Peyer's patch (tissue), 4 donors: ENCODE measurements at regions not wholly inside any gene's neighbourhood (a gene's known extent, or its start where the extent isn't known, plus 50 kb on each side); places are given as distances from the start of the nearest gene placed in this dataset.

ENCODE experiments used
- DNase-seq, 3 donors: peaks; one replicate each; pipeline ENCODE4 v3.0.0-alpha.2; 2017 to 2019
- H3K27ac ChIP-seq, 4 donors: fragments of 200-600 bp; sonication (generic); one replicate each; pipeline ENCODE4 v1.5.1; 2016 to 2019
- H3K27me3 ChIP-seq, 2 donors: fragments of 200-600 bp; sonication (generic); one replicate each; pipeline ENCODE4 v1.5.1; 2019
- H3K36me3 ChIP-seq, 3 donors: fragments of 200-600 bp; sonication (generic); one replicate each; pipeline ENCODE4 v1.5.1; 2016 to 2019
- H3K4me1 ChIP-seq, 4 donors: fragments of 200-600 bp; sonication (generic); one replicate each; pipeline ENCODE4 v1.5.1; 2016 to 2019
- H3K4me3 ChIP-seq, 4 donors: fragments of 200-600 bp; sonication (generic); 1 replicate in 3 of 4; 2 replicates in 1 of 4; pipeline ENCODE4 v1.5.1; 2016 to 2019; ENCODE audit warnings: mild to moderate bottlenecking in 1 of 4
- H3K9me3 ChIP-seq, 4 donors: fragments of 200-600 bp; sonication (generic); one replicate each; pipeline ENCODE4 v1.5.1; 2016 to 2019; ENCODE audit warnings: mild to moderate bottlenecking in 1 of 4
- POLR2A ChIP-seq, 2 donors: fragments of 450-650 bp; IDR thresholded peaks; one replicate each; pipeline ENCODE4 v1.5.1; 2017; ENCODE audit warnings: antibody characterized with exemption in 2 of 2, mild to moderate bottlenecking in 2 of 2, moderate library complexity in 2 of 2
- TF ChIP-seq, protein P1 (sequence below), 6 experiments: fragments of 450-650 bp in 4 of 6; fragments of 200-600 bp in 2 of 6; sonication (generic) in 1 of 6; IDR thresholded peaks; one replicate each; pipeline ENCODE4 v1.5.1; 2017 to 2019; ENCODE audit warnings: antibody characterized with exemption in 6 of 6, mild to moderate bottlenecking in 3 of 6, moderate library complexity in 1 of 6

DNA sequence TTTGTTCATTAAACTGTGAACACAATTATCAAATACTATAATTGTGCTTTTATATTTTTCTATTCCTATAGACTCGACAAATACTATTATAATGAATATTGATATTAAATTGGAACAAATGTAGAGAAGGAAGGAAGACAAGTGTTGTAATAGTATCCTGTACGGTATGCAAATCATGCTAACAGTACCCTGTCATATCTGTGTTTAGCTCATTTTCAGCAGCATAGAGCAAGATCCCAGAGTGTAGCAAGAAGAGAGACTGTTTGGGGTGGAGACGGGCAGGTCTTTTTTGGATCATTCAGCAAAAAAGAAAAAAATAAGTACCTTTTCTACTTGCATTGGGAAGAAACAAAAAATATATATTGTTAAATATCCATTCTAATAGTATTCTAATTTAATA lies 224.1 kb downstream of the TPRG1 start:
- no peak for DNase-seq

DNA sequence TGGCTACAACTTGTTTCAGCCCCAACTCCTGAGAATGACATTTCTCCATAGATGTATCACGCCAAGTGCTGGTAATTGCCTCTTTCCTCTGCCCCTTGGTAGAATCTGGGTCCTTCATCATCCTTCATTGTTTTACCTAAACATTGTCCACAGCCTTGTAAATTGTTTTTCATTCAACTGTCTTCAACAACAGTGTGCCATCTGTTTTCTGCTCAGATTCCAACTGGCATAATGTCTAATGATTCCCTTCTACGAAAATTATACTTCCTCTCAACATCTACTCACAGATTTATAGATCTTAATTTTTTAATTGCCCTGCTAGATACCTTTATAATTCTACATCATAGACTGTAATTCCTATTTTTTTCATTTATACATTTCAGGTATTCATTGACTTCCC lies 226.9 kb downstream of the TPRG1 start:
- Histone ChIP-seq H3K9me3 (no peaks in the 10 kb centered on the region), H3K27me3 (no peaks in the 10 kb centered on the region), H3K36me3 (no peaks in the 10 kb centered on the region), H3K4me1 (peaks cover 0 to 7% (median 0%) of the 10 kb centered on the region in 4 donors), H3K27ac (no peak overlapping the region), H3K4me3 (no peak overlapping the region)
- TF ChIP-seq, protein P1, sequence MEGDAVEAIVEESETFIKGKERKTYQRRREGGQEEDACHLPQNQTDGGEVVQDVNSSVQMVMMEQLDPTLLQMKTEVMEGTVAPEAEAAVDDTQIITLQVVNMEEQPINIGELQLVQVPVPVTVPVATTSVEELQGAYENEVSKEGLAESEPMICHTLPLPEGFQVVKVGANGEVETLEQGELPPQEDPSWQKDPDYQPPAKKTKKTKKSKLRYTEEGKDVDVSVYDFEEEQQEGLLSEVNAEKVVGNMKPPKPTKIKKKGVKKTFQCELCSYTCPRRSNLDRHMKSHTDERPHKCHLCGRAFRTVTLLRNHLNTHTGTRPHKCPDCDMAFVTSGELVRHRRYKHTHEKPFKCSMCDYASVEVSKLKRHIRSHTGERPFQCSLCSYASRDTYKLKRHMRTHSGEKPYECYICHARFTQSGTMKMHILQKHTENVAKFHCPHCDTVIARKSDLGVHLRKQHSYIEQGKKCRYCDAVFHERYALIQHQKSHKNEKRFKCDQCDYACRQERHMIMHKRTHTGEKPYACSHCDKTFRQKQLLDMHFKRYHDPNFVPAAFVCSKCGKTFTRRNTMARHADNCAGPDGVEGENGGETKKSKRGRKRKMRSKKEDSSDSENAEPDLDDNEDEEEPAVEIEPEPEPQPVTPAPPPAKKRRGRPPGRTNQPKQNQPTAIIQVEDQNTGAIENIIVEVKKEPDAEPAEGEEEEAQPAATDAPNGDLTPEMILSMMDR (IDR thresholded peaks at IDR 0.05), result no peak
- TF ChIP-seq POLR2A (IDR thresholded peaks at IDR 0.05), result no peak
- no peak for DNase-seq

More for the DNA sequence above, 224.1 kb downstream of the TPRG1 start:
- Histone ChIP-seq H3K4me3 (no peak overlapping the region), H3K4me1 (peaks cover 0 to 14% (median 0%) of the 10 kb centered on the region in 4 donors), H3K9me3 (no peaks in the 10 kb centered on the region), H3K27ac (no peak overlapping the region), H3K27me3 (no peaks in the 10 kb centered on the region), H3K36me3 (no peaks in the 10 kb centered on the region)
- TF ChIP-seq, protein P1 (IDR thresholded peaks at IDR 0.05), result no peak
- TF ChIP-seq POLR2A (IDR thresholded peaks at IDR 0.05), result no peak

DNA sequence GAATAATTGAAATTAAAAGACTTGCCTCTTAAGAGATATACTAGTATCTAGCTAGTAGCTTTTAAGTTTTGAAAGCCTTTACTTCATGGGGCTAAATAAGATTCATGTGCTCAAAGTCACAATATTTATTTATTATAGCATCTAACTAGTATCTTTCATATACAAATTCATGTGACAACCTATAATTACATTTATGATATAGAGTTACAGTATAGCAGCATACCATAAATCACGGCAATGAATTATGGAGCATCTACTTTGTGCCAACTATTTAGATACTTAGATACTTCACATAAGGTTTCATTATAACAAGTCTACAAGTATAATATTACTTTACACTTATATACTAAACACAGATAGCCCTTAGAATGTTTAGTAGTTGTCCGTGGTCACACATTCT lies 229.4 kb downstream of the TPRG1 start:
- Histone ChIP-seq H3K4me3 (no peak overlapping the region), H3K36me3 (no peaks in the 10 kb centered on the region), H3K27ac (no peak overlapping the region), H3K9me3 (no peaks in the 10 kb centered on the region), H3K4me1 (no peaks in the 10 kb centered on the region), H3K27me3 (no peaks in the 10 kb centered on the region)
- TF ChIP-seq, protein P1 (IDR thresholded peaks at IDR 0.05), result no peak
- DNase-seq, result no peak

DNA sequence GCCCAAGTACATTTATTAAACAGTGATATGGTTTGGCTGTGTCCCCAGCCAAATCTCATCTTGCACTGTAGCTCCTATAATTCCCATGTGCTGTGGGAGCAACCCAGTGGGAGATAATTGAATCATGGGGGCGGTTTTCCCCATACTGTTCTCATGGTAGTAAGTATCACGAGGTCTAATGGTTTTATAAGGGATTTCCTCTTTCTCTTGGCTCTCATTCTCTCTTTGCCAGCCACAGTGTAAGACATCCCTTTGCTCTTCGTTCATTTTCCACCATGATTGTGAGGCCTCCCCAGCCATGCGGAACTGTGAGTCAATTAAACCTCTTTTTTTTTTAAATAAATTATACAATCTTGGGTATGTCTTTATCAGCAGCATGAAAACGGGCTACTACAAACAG lies 228.0 kb upstream of the TP63 start:
- DNase-seq, result no peak
- H3K9me3 ChIP-seq, result no peaks in the 10 kb centered on the region
- TF ChIP-seq POLR2A (IDR thresholded peaks at IDR 0.05), result no peak
- TF ChIP-seq, protein P1 (IDR thresholded peaks at IDR 0.05), result no peak
- H3K36me3 ChIP-seq, result no peaks in the 10 kb centered on the region
- H3K4me3 ChIP-seq, result no peak overlapping the region
- H3K4me1 ChIP-seq, result no peaks in the 10 kb centered on the region
- no peak overlapping the region for H3K27ac ChIP-seq
- H3K27me3 ChIP-seq, result no peaks in the 10 kb centered on the region

DNA sequence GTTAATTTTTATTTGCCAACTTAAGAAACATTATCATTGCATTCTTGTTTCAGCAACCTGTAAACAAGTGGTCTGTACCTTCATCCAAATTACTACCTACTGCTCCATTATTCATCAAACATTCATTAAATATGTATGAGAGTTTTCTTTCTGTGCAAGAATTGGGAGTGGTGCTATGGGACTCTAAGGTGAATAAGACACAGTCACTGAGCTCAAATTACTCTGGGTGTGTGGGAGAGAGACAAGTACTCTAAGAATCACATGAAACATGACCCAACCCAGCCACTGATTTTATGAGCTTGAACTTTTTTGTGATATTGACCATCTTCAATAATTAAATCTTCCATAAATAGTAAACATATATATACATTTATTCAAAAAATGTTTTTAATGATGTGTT lies 227.2 kb upstream of the TP63 start:
- DNase-seq, result no peak
- Histone ChIP-seq H3K27me3 (no peaks in the 10 kb centered on the region), H3K4me3 (no peak overlapping the region), H3K27ac (no peak overlapping the region), H3K4me1 (no peaks in the 10 kb centered on the region), H3K9me3 (no peaks in the 10 kb centered on the region), H3K36me3 (no peaks in the 10 kb centered on the region)
- TF ChIP-seq POLR2A (IDR thresholded peaks at IDR 0.05), result no peak
- TF ChIP-seq, protein P1 (IDR thresholded peaks at IDR 0.05), result no peak

DNA sequence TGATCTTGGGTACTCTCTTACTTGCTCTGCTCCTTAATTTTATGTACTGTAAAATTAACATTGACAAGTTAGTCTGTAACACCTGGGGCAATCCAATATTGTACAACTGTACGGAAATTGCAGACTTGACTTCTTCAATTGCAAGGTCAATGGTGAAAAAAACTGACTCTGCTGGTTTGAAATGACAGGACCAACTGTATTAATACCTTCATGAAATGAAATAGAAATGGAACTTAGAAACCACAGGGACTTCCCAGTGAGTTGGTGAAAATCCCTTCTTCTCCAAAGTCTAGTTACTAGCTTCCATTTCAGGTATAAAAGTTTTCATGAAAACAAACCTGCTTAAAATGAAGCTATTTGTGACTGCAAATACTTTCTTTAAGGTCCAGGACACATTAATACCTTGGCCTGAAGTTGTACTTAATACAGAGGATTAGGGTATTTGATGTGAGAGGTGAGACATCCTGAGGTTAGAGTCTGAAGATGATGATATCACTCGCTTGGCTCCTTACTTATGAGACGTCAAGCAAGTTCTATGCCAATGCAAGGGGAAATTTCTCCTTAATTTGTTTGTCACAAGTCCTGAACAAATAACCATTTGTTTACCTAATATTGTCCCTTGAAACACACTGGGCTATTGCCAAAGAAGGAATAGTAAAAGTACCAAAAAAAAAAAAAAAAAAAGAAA lies 226.2 kb upstream of the TP63 start:
- TF ChIP-seq, protein P1 (IDR thresholded peaks at IDR 0.05), result no peak
- TF ChIP-seq POLR2A (IDR thresholded peaks at IDR 0.05), result no peak
- DNase-seq, result no peak

More for the DNA sequence above, 226.2 kb upstream of the TP63 start:
- H3K36me3 ChIP-seq, result no peaks in the 10 kb centered on the region
- H3K9me3 ChIP-seq, result no peaks in the 10 kb centered on the region
- H3K4me3 ChIP-seq, result no peak overlapping the region
- no peaks in the 10 kb centered on the region for H3K4me1 ChIP-seq
- no peak overlapping the region for H3K27ac ChIP-seq
- no peaks in the 10 kb centered on the region for H3K27me3 ChIP-seq
